Keratinocyte (primary cell): ENCODE measurements at regions not wholly inside any gene's neighbourhood (a gene's known extent, or its start where the extent isn't known, plus 50 kb on each side); places are given as distances from the start of the nearest gene placed in this dataset.

Source experiments
- DNase-seq: peaks from one replicate; pipeline ENCODE4 v3.0.0-alpha.2; 2011; ENCODE audit warnings: low read depth, missing footprints, low spot score
- FAIRE-seq: peaks from 2 replicates; lab custom pipeline; 2011; peaks lifted over from hg19 to GRCh38; lab: Jason Lieb, UNC
- H2AFZ ChIP-seq: 2 replicates; pipeline ENCODE4 v1.6.0; 2012; ENCODE audit warnings: low read length, control low read depth, inconsistent platforms; ENCODE audit not compliant: control insufficient read depth
- H3K27ac ChIP-seq: 2 replicates; pipeline ENCODE4 v1.5.1; 2011; ENCODE audit warnings: low read length; ENCODE audit not compliant: control insufficient read depth, insufficient read depth
- H3K27me3 ChIP-seq: 3 replicates; pipeline ENCODE4 v1.6.0; 2011; ENCODE audit warnings: low read length; ENCODE audit not compliant: control insufficient read depth, insufficient read depth; ENCODE audit errors: extremely low read depth
- H3K36me3 ChIP-seq, 2 experiments: 2 replicates in 1 of 2; 3 replicates in 1 of 2; pipeline ENCODE4 v1.5.1; 2011; ENCODE audit warnings: low read length in 2 of 2, mild to moderate bottlenecking in 1 of 2; ENCODE audit not compliant: control insufficient read depth in 2 of 2, insufficient read depth in 2 of 2; ENCODE audit errors: extremely low read depth in 1 of 2
- H3K4me1 ChIP-seq: 3 replicates; pipeline ENCODE4 v1.5.1; 2011; ENCODE audit warnings: low read length; ENCODE audit not compliant: control insufficient read depth, insufficient read depth; ENCODE audit errors: extremely low read depth
- H3K4me2 ChIP-seq: 3 replicates; pipeline ENCODE4 v1.6.0; 2011; ENCODE audit warnings: low read depth, low read length; ENCODE audit not compliant: control insufficient read depth, insufficient read depth; ENCODE audit errors: extremely low read depth
- H3K4me3 ChIP-seq, 3 experiments: fragments of 200-600 bp in 1 of 3; sonication (generic) in 1 of 3; 2 replicates in 2 of 3; 3 replicates in 1 of 3; pipeline ENCODE4 v1.5.1; 2011 to 2016; ENCODE audit warnings: low read length in 3 of 3, mild to moderate bottlenecking in 3 of 3, control low read depth in 2 of 3, inconsistent platforms in 1 of 3, low read depth in 1 of 3, mixed read lengths in 1 of 3, mixed run types in 1 of 3, moderate library complexity in 1 of 3; ENCODE audit not compliant: control insufficient read depth in 2 of 3, insufficient read depth in 2 of 3; ENCODE audit errors: extremely low read depth in 1 of 3
- H3K79me2 ChIP-seq: 2 replicates; pipeline ENCODE4 v1.6.0; 2012; ENCODE audit warnings: low read length; ENCODE audit not compliant: control insufficient read depth, insufficient read depth
- H3K9ac ChIP-seq: 3 replicates; pipeline ENCODE4 v1.6.0; 2011; ENCODE audit warnings: low read length; ENCODE audit not compliant: control insufficient read depth, insufficient read depth; ENCODE audit errors: extremely low read depth
- H3K9me1 ChIP-seq: 3 replicates; pipeline ENCODE4 v1.6.0; 2011; ENCODE audit warnings: low read length; ENCODE audit not compliant: control insufficient read depth, insufficient read depth; ENCODE audit errors: extremely low read depth
- H3K9me3 ChIP-seq: 2 replicates; pipeline ENCODE4 v1.5.1; 2012; ENCODE audit warnings: low read depth, low read length; ENCODE audit not compliant: control insufficient read depth
- H4K20me1 ChIP-seq: 3 replicates; pipeline ENCODE4 v1.6.0; 2011; ENCODE audit warnings: low read length; ENCODE audit not compliant: control insufficient read depth, insufficient read depth; ENCODE audit errors: extremely low read depth
- EZH2 ChIP-seq: IDR thresholded peaks from one replicate; pipeline ENCODE4 v1.6.1; 2012; ENCODE audit warnings: inconsistent platforms, mild to moderate bottlenecking, low read length, moderate library complexity
- dilution Hi-C: fragments of 300-500 bp; cut with MboI; formaldehyde crosslinking; loops from one replicate; pipeline ENCODE4 v1.7.0; 2020; ENCODE audit warnings: low sequenced_read_pairs; ENCODE audit not compliant: extremely low pct_ligation_motif_present
- TF ChIP-seq, protein P1 (sequence below), 3 experiments: IDR thresholded peaks in 1 of 3; conservative IDR thresholded peaks in 1 of 3; optimal IDR thresholded peaks in 1 of 3; 2 replicates in 2 of 3; 3 replicates in 1 of 3; pipeline versions ENCODE3 to v1.5.1; 2011; ENCODE audit warnings: low read length in 3 of 3, mild to moderate bottlenecking in 3 of 3, moderate library complexity in 2 of 3, control low read depth in 1 of 3, inconsistent platforms in 1 of 3; ENCODE audit not compliant: insufficient read depth in 2 of 3; ENCODE audit errors: extremely low read depth in 1 of 3

DNA sequence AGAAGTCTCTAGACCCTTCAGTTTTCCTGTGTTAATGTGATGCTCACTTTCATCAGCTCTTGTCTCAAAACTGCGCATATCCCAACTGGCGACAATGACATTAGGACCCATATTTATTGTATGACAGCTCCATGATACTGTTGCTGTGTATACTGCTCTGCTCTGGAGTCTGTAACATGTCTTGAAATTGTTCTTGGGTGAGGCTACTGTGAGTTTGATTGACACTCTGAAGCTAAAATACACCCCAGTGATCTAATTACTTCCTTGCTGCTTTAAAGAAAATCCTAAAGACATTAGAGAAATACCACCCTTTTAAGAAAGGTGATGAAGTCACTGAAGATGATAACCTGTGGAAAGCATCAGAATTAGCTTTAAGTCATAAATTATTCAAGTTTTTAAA lies 1046.2 kb downstream of the KCNT2 start:
- no peak overlapping the region for H3K27ac ChIP-seq
- no peaks in the 10 kb centered on the region for H3K9me1 ChIP-seq
- H3K27me3 ChIP-seq = no peaks in the 10 kb centered on the region
- H3K9ac ChIP-seq = no peak overlapping the region
- no peaks in the 10 kb centered on the region for H3K79me2 ChIP-seq
- H3K4me3 ChIP-seq = no peak overlapping the region
- dilution Hi-C loops = no loop called here
- H3K4me1 ChIP-seq = no peaks in the 10 kb centered on the region
- H2AFZ ChIP-seq = no peak overlapping the region
- H4K20me1 ChIP-seq = no peaks in the 10 kb centered on the region
- no peak for FAIRE-seq
- DNase-seq = no peak
- TF ChIP-seq EZH2 = no peak
- TF ChIP-seq, protein P1, sequence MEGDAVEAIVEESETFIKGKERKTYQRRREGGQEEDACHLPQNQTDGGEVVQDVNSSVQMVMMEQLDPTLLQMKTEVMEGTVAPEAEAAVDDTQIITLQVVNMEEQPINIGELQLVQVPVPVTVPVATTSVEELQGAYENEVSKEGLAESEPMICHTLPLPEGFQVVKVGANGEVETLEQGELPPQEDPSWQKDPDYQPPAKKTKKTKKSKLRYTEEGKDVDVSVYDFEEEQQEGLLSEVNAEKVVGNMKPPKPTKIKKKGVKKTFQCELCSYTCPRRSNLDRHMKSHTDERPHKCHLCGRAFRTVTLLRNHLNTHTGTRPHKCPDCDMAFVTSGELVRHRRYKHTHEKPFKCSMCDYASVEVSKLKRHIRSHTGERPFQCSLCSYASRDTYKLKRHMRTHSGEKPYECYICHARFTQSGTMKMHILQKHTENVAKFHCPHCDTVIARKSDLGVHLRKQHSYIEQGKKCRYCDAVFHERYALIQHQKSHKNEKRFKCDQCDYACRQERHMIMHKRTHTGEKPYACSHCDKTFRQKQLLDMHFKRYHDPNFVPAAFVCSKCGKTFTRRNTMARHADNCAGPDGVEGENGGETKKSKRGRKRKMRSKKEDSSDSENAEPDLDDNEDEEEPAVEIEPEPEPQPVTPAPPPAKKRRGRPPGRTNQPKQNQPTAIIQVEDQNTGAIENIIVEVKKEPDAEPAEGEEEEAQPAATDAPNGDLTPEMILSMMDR (optimal IDR thresholded peaks at IDR 0.05 in 1 of 3, IDR thresholded peaks at IDR 0.05 in 1 of 3, conservative IDR thresholded peaks at IDR 0.05 in 1 of 3; ENCODE audit: extremely low read depth in 1 of 3, insufficient read depth in 2 of 3, low read length in 3 of 3) = no peak
- no peaks in the 10 kb centered on the region for H3K36me3 ChIP-seq
- H3K4me2 ChIP-seq = no peak overlapping the region
- no peaks in the 10 kb centered on the region for H3K9me3 ChIP-seq

DNA sequence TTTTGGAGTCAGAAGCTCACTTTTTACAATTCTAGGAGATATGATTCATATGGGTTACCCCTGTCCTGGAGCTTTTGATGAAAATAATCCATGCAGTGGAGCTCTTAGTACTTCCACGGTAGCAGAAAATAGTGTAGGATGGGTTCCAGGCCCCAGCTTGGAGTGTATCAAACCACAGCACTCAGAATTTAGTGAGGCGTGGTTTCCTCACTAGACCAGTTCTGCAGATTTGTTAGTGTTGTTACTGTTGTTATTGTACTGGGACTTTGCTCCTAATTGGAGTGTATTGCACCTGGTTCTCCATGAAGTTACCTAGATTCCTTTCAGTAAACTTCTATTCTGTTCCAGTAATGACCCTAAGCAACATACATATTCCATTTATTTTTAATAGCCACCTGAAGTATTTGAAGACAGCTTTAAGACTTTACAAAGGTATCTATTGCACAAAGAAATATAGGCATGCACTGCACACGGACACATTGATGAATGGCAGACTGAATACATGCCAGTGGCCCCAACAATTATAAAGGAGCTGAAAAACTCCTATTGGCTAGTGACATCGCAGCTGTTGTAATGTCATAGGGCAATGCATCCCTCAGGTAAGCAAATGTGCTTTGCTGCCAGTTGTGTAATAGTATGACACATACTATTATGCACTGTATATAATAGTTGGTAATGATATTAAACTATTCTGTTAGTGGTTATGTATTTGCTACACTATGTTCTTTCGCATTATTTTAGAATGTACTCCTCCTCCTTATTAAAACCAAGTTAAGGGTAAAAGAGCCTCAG lies 1058.0 kb downstream of the KCNT2 start:
- H3K9me3 ChIP-seq = no peaks in the 10 kb centered on the region
- H2AFZ ChIP-seq = no peak overlapping the region
- H3K4me2 ChIP-seq = no peak overlapping the region
- no peaks in the 10 kb centered on the region for H4K20me1 ChIP-seq
- no peaks in the 10 kb centered on the region for H3K9me1 ChIP-seq
- H3K4me1 ChIP-seq = no peaks in the 10 kb centered on the region
- dilution Hi-C loops = no loop called here
- no peak overlapping the region for H3K9ac ChIP-seq
- no peaks in the 10 kb centered on the region for H3K36me3 ChIP-seq
- H3K79me2 ChIP-seq = no peaks in the 10 kb centered on the region
- no peaks in the 10 kb centered on the region for H3K27me3 ChIP-seq
- TF ChIP-seq, protein P1 (optimal IDR thresholded peaks at IDR 0.05 in 1 of 3, IDR thresholded peaks at IDR 0.05 in 1 of 3, conservative IDR thresholded peaks at IDR 0.05 in 1 of 3; ENCODE audit: extremely low read depth in 1 of 3, insufficient read depth in 2 of 3, low read length in 3 of 3) = no peak
- no peak for TF ChIP-seq EZH2
- H3K4me3 ChIP-seq = no peak overlapping the region
- DNase-seq (no peak), FAIRE-seq (no peak)
- H3K27ac ChIP-seq = no peak overlapping the region
